ENCODE measurements at regions not wholly inside any gene's neighbourhood (a gene's known extent, or its start where the extent isn't known, plus 50 kb on each side); places are given as distances from the start of the nearest gene placed in this dataset.

DNA sequence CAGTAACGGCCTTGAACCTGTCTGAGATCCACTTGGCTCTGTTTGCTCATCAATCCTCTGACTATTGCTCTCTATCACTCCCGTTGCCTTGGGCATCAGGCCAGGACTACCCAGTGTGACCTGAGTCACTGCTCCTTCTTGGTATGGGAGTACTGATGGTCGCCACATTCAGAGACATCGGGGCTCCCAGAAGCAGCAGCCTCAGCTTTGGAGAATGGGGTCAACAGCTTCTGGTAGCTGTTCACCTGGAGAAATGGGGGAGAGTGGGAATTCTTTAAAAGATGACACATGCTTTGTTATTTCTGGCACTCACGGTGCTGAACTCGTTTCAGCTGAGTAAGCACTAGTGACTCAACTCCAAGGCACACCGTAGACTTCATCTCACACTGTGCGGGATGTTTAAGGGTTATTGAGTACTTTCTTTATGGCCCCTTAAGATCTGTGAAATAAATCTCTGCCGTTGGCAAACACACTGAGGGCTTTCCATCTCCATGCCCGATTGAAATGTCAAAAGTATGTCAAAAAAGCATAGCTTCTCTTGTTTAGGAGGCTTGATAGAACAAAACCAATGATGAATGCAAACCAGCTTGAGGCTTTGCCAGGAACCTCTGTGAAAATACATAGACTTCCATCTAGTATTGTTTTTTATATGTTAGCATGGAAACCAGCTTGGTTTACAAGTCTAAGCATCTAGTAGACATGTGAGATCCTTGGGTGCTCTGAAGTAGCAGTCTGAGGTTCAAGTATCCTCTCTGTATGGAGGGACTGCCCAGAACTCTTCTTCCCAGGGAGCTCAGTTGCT, 333.1 kb downstream of the CXCL12 start:
- Histone ChIP-seq H4K20me1 (ENCODE audit: control insufficient read depth, extremely low read depth, insufficient read depth, low read length) (no peaks in the 10 kb centered on the region), H3K9ac (ENCODE audit: control insufficient read depth, extremely low read depth, insufficient read depth, low read length) (no peak overlapping the region), H2AFZ (ENCODE audit: control insufficient read depth, low read length) (no peak overlapping the region), H3K4me1 (ENCODE audit: control insufficient read depth, extremely low read depth, insufficient read depth, low read length) (peaks cover 13% of the 10 kb centered on the region), H3K9me3 (ENCODE audit: control insufficient read depth, low read depth, low read length) (no peaks in the 10 kb centered on the region), H3K27me3 (ENCODE audit: control insufficient read depth, extremely low read depth, insufficient read depth, low read length) (peaks cover 8% of the 10 kb centered on the region), H3K79me2 (ENCODE audit: control insufficient read depth, insufficient read depth, low read length) (no peaks in the 10 kb centered on the region), H3K9me1 (ENCODE audit: control insufficient read depth, extremely low read depth, insufficient read depth, low read length) (no peaks in the 10 kb centered on the region), H3K4me2 (ENCODE audit: control insufficient read depth, extremely low read depth, insufficient read depth, low read depth, low read length) (no peak overlapping the region), H3K4me3 (ENCODE audit: control insufficient read depth in 2 of 3, extremely low read depth in 1 of 3, insufficient read depth in 2 of 3, low read depth in 1 of 3, low read length in 3 of 3) (no peak overlapping the region), H3K27ac (ENCODE audit: control insufficient read depth, insufficient read depth, low read length) (no peak overlapping the region), H3K36me3 (ENCODE audit: control insufficient read depth in 2 of 2, extremely low read depth in 1 of 2, insufficient read depth in 2 of 2, low read length in 2 of 2) (no peaks in the 10 kb centered on the region)
- dilution Hi-C loops (cut with MboI; ENCODE audit: extremely low pct_ligation_motif_present, low sequenced_read_pairs) = no loop called here
- DNase-seq (ENCODE audit: low read depth, low spot score) = no peak
- TF ChIP-seq EZH2 (IDR thresholded peaks at IDR 0.05; ENCODE audit: low read length) = no peak
- TF ChIP-seq, protein P1, sequence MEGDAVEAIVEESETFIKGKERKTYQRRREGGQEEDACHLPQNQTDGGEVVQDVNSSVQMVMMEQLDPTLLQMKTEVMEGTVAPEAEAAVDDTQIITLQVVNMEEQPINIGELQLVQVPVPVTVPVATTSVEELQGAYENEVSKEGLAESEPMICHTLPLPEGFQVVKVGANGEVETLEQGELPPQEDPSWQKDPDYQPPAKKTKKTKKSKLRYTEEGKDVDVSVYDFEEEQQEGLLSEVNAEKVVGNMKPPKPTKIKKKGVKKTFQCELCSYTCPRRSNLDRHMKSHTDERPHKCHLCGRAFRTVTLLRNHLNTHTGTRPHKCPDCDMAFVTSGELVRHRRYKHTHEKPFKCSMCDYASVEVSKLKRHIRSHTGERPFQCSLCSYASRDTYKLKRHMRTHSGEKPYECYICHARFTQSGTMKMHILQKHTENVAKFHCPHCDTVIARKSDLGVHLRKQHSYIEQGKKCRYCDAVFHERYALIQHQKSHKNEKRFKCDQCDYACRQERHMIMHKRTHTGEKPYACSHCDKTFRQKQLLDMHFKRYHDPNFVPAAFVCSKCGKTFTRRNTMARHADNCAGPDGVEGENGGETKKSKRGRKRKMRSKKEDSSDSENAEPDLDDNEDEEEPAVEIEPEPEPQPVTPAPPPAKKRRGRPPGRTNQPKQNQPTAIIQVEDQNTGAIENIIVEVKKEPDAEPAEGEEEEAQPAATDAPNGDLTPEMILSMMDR (optimal IDR thresholded peaks at IDR 0.05 in 1 of 3, IDR thresholded peaks at IDR 0.05 in 1 of 3, conservative IDR thresholded peaks at IDR 0.05 in 1 of 3; ENCODE audit: extremely low read depth in 1 of 3, insufficient read depth in 2 of 3, low read length in 3 of 3) = no peak
- peak; percentile 83 for FAIRE-seq

DNA sequence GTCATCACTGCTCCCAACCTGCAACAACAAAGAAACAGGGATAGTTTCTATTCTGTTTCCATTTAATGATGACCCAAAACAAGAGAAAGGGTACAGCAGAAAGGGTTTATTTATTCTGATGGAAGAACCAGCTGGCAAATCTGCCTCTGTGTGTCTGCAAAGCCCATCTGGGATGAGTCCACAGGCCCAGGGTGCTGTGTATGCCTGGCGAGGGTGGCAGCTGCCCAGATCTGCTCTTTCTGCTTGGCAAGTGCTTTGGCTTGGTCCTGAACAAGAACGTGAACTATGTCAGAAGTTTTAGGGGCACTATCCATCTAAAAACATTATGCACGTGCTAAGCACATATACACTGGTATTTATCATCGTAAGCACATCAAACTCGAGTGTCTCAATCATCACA, 333.8 kb downstream of the CXCL12 start:
- no peak overlapping the region for H2AFZ ChIP-seq (ENCODE audit: control insufficient read depth, low read length)
- peaks cover 20% of the 10 kb centered on the region for H3K4me1 ChIP-seq (ENCODE audit: control insufficient read depth, extremely low read depth, insufficient read depth, low read length)
- no peaks in the 10 kb centered on the region for H4K20me1 ChIP-seq (ENCODE audit: control insufficient read depth, extremely low read depth, insufficient read depth, low read length)
- no peak overlapping the region for H3K27ac ChIP-seq (ENCODE audit: control insufficient read depth, insufficient read depth, low read length)
- FAIRE-seq = no peak
- TF ChIP-seq EZH2 (IDR thresholded peaks at IDR 0.05; ENCODE audit: low read length) = no peak
- TF ChIP-seq, protein P1 (optimal IDR thresholded peaks at IDR 0.05 in 1 of 3, IDR thresholded peaks at IDR 0.05 in 1 of 3, conservative IDR thresholded peaks at IDR 0.05 in 1 of 3; ENCODE audit: extremely low read depth in 1 of 3, insufficient read depth in 2 of 3, low read length in 3 of 3) = no peak
- no peak overlapping the region for H3K4me3 ChIP-seq (ENCODE audit: control insufficient read depth in 2 of 3, extremely low read depth in 1 of 3, insufficient read depth in 2 of 3, low read depth in 1 of 3, low read length in 3 of 3)
- H3K4me2 ChIP-seq (ENCODE audit: control insufficient read depth, extremely low read depth, insufficient read depth, low read depth, low read length) = no peak overlapping the region
- H3K9ac ChIP-seq (ENCODE audit: control insufficient read depth, extremely low read depth, insufficient read depth, low read length) = no peak overlapping the region
- H3K79me2 ChIP-seq (ENCODE audit: control insufficient read depth, insufficient read depth, low read length) = no peaks in the 10 kb centered on the region
- H3K9me1 ChIP-seq (ENCODE audit: control insufficient read depth, extremely low read depth, insufficient read depth, low read length) = no peaks in the 10 kb centered on the region
- H3K27me3 ChIP-seq (ENCODE audit: control insufficient read depth, extremely low read depth, insufficient read depth, low read length) = peaks cover 7% of the 10 kb centered on the region
- no peaks in the 10 kb centered on the region for H3K9me3 ChIP-seq (ENCODE audit: control insufficient read depth, low read depth, low read length)
- dilution Hi-C loops (cut with MboI; ENCODE audit: extremely low pct_ligation_motif_present, low sequenced_read_pairs) = no loop called here
- DNase-seq (ENCODE audit: low read depth, low spot score) = no peak
- H3K36me3 ChIP-seq (ENCODE audit: control insufficient read depth in 2 of 2, extremely low read depth in 1 of 2, insufficient read depth in 2 of 2, low read length in 2 of 2) = no peaks in the 10 kb centered on the region
